OCI-LY1 (cell line): ENCODE measurements at regions not wholly inside any gene's neighbourhood (a gene's known extent, or its start where the extent isn't known, plus 50 kb on each side); places are given as distances from the start of the nearest gene placed in this dataset.

Experiments
- CTCF ChIP-seq: fragments of 200-600 bp; sonication (generic), shearing (Covaris generic); IDR thresholded peaks from 2 replicates; pipeline ENCODE4 v1.5.1; 2017; ENCODE audit warnings: mild to moderate bottlenecking, antibody characterized with exemption, low read length, moderate library complexity, mixed read lengths
- EZH2 ChIP-seq: fragments of 200-600 bp; sonication (generic), shearing (Covaris generic); IDR thresholded peaks from 2 replicates; pipeline ENCODE4 v1.8.0; 2017; ENCODE audit warnings: borderline replicate concordance, mixed run types, mild to moderate bottlenecking, antibody characterized with exemption, low read length, moderate library complexity, mixed read lengths

GRCh38 chr11:122494221-122494620 is 161.3 kb upstream of the UBASH3B start:
- TF ChIP-seq CTCF (no peak), EZH2 (no peak)
